Kidney tubule cell (primary cell): ENCODE measurements at regions not wholly inside any gene's neighbourhood (a gene's known extent, or its start where the extent isn't known, plus 50 kb on each side); places are given as distances from the start of the nearest gene placed in this dataset.

Source experiments
- DNase-seq: peaks from one replicate; pipeline ENCODE4 v3.0.0-alpha.2; 2018; ENCODE audit warnings: low spot score

DNA sequence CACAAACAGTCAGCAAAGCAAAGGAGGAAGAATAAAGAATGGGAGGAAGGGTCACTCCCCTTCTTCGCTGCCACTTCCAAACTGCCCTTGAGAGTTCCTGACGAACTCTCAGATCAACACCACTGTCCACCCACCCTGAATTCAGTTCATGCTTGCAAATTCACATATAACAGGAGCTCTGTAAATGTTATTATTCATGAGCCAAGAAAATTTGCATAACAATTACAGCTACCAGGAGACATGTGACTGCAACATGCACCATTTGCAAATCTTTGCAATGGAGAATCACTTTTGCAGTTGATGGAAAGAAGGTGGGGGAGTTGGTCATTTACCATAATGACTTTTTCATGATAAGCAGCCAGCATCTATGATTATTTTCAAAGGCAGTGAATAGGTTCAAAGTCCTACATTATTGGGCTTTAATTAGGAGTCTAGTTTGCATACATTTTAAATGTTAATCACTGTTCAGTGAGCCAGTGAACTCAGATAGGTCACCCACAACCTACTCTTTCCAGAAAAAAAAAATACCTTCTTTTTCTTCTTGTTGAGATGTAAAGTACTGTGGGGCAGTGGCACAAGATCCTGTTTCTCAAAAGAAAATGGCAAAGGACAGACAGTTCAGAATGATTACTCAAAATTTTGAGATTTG, 149.7 kb downstream of the CAAP1 start:
- DNase-seq, result no peak

GRCh38 chr9:26735160-26735559, 157.4 kb downstream of the CAAP1 start:
- no peak for DNase-seq

DNA sequence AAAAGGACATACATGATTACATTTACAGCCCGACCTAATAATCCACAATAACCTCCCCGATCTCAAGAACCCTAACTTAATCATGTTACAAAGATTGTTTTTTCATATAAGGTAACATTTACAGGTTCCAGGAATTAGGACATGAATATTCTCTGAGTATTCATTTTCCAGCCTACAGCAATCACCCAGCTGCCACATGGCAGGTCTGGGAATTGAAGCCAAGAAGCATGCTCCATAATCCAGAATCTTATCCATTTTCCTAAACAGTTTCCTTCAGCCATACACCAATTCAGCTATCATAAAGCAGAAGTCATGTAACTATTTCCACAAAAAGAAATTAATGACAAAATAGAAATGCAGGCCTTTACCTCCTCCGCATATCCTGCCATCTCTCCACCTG, 163.4 kb downstream of the CAAP1 start:
- DNase-seq, result no peak

- no peak for DNase-seq
Measured at GRCh38 chr9:26727471-26727870, 165.1 kb downstream of the CAAP1 start.

DNA sequence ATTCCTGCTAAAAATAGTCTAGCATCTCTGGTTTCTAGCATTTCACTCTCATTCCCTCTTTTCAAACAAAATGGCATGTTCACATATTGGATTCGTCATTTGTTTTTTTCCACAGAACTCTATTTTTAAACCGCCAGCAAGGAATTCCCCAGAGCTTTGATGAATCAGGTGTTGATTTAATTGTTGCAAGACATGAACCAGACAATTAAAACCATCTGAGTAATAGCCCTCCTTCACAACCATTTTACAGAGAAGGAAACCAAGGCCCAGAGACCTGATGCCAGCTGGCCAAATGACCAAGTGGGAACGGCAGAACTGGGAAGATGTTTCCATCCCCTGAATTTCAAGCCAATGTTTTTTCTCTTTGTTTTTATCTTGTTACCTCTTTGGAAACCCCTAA, 167.0 kb downstream of the CAAP1 start:
- DNase-seq, result no peak

GRCh38 chr9:26723486-26723885, 169.1 kb downstream of the CAAP1 start:
- DNase-seq, result peak; percentile 44

- no peak for DNase-seq
Measured at GRCh38 chr9:26722755-26723154, 169.8 kb downstream of the CAAP1 start.

GRCh38 chr9:26710008-26710407, 182.6 kb downstream of the CAAP1 start:
- no peak for DNase-seq

- peak; percentile 19 for DNase-seq
Measured at GRCh38 chr9:26706223-26706622, 186.4 kb downstream of the CAAP1 start.

- DNase-seq, result no peak
Measured at GRCh38 chr9:26695298-26695622, 197.3 kb downstream of the CAAP1 start.

- no peak for DNase-seq
Measured at GRCh38 chr9:26694381-26695297, 198.0 kb downstream of the CAAP1 start.

GRCh38 chr9:26689041-26689440, 203.6 kb downstream of the CAAP1 start:
- DNase-seq, result no peak

DNA sequence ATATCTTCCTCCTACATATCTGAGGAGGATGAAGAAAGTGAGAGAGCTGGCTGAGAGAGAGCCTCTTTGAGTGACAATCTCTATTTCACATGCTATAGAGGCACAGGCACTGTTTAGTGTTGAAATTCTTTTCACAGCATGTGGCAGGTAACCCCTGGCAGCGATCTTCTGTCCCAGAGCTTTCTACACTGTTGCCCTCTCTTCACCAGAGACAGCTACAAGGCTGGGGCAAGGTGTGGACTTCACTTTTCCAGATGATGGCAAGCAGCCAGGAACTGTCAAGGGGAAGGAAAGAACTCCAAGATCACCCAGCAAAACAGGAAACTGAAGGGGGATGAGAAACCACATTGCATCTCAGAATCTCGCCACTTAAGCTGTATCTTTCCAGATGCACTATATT, 205.2 kb downstream of the CAAP1 start:
- DNase-seq, result no peak

GRCh38 chr9:26685818-26686217, 206.8 kb downstream of the CAAP1 start:
- DNase-seq, result peak; percentile 26

GRCh38 chr9:26684029-26684428, 208.6 kb downstream of the CAAP1 start:
- no peak for DNase-seq

- DNase-seq, result no peak
Measured at GRCh38 chr9:26682796-26683496, 209.7 kb downstream of the CAAP1 start.

GRCh38 chr9:26682041-26682440, 210.6 kb downstream of the CAAP1 start:
- no peak for DNase-seq

DNA sequence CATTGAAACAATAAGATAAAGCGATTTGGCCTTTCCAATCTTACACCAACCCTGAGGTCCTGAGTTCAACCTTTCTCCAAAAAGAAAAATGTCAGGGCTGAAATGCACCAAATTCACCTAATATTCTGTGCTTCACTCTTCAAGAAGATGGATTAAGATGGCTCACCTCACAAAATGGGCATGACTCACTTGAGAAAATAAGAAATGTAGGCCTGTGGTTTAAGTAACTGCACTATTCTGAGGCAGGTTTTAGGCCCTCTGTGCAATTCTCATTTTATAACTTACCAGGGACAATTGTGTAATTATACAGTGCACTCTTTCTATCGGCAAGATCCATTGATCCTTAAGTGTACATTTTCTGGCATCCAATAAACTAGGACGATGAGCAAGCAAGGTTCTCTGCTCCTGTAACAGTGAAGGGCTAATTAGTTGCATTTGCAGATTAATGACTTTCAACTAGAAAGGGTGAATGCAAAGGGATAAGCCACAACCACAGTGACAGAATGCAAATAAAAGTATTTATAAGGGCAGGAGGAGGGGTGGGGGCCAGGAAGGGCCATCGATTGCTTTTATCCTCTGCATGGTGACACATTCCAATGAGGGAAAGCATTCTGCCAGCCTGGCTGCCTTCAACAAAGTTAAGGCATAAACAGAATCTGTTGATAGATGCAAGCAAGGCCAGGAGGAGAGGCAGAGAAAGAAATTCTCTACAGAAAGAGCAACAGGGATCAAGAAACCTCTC, 214.5 kb downstream of the CAAP1 start:
- DNase-seq, result peak; percentile 19

GRCh38 chr9:26675035-26675434, 217.6 kb downstream of the CAAP1 start:
- no peak for DNase-seq

DNA sequence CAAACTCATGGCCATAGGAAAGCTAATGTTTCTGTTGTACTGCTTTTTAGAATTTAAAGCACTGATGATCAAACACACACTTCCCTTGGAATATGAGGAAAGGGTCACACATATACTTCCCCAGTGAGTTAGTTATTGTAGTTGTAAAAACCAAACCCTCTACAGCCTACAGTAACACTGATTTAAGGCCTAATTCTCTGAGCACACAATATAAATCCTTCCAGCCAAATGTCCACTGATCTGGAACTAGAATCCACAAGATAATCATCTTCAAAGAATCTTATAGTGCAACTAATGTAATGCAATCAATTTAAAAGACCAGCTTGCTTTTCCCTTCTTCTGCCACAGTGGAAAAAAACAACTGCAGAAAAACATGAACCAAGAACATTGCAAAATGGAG, 219.3 kb downstream of the CAAP1 start:
- no peak for DNase-seq

- no peak for DNase-seq
Measured at GRCh38 chr9:26669701-26670670, 222.6 kb downstream of the CAAP1 start.
